ENCODE measurements at regions not wholly inside any gene's neighbourhood (a gene's known extent, or its start where the extent isn't known, plus 50 kb on each side); places are given as distances from the start of the nearest gene placed in this dataset.

- Mint-ChIP-seq H3K27me3 (ENCODE audit: low read depth, unreplicated experiment) (no peaks in the 10 kb centered on the region), H3K36me3 (ENCODE audit: low read depth, unreplicated experiment) (no peaks in the 10 kb centered on the region), H3K27ac (ENCODE audit: unreplicated experiment) (no peak overlapping the region), H3K4me1 (ENCODE audit: low read depth, unreplicated experiment) (peaks cover 8% of the 10 kb centered on the region), H3K4me3 (ENCODE audit: unreplicated experiment) (no peak overlapping the region), H3K9me3 (ENCODE audit: unreplicated experiment) (peaks cover 1% of the 10 kb centered on the region)
- Histone ChIP-seq H2AFZ (ENCODE audit: low read depth, low read length) (no peak overlapping the region), H4K20me1 (ENCODE audit: insufficient read depth, low read length) (no peaks in the 10 kb centered on the region), H3K9me3 (ENCODE audit: insufficient read depth, low read depth, low read length) (no peaks in the 10 kb centered on the region), H3K79me2 (ENCODE audit: insufficient read depth, low read length) (no peaks in the 10 kb centered on the region), H3K4me2 (ENCODE audit: low read length) (no peak overlapping the region), H3K36me3 (ENCODE audit: insufficient read depth, low read length) (no peaks in the 10 kb centered on the region), H3K4me1 (ENCODE audit: insufficient read depth, low read length) (no peaks in the 10 kb centered on the region), H3K4me3 (ENCODE audit: insufficient read depth, low read depth, low read length) (no peak overlapping the region), H3K27me3 (ENCODE audit: insufficient read depth, low read length) (no peaks in the 10 kb centered on the region), H3K9ac (ENCODE audit: low read length) (no peak overlapping the region), H3K27ac (ENCODE audit: low read depth, low read length) (no peak overlapping the region)
- no peak for DNase-seq (ENCODE audit: low read depth)
- TF ChIP-seq EZH2 (IDR thresholded peaks at IDR 0.05; ENCODE audit: insufficient read depth, low read length): no peak
- TF ChIP-seq, protein P1, sequence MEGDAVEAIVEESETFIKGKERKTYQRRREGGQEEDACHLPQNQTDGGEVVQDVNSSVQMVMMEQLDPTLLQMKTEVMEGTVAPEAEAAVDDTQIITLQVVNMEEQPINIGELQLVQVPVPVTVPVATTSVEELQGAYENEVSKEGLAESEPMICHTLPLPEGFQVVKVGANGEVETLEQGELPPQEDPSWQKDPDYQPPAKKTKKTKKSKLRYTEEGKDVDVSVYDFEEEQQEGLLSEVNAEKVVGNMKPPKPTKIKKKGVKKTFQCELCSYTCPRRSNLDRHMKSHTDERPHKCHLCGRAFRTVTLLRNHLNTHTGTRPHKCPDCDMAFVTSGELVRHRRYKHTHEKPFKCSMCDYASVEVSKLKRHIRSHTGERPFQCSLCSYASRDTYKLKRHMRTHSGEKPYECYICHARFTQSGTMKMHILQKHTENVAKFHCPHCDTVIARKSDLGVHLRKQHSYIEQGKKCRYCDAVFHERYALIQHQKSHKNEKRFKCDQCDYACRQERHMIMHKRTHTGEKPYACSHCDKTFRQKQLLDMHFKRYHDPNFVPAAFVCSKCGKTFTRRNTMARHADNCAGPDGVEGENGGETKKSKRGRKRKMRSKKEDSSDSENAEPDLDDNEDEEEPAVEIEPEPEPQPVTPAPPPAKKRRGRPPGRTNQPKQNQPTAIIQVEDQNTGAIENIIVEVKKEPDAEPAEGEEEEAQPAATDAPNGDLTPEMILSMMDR (IDR thresholded peaks at IDR 0.05; ENCODE audit: insufficient read depth, low read depth, low read length): no peak
- FAIRE-seq: no peak
Measured at GRCh38 chr2:123935405-123935804, 89.7 kb upstream of the CNTNAP5 start.

GRCh38 chr2:123953846-123954245 is 71.2 kb upstream of the CNTNAP5 start:
- H3K27ac ChIP-seq (ENCODE audit: low read depth, low read length): no peak overlapping the region
- H2AFZ ChIP-seq (ENCODE audit: low read depth, low read length): no peak overlapping the region
- no peak overlapping the region for H3K4me2 ChIP-seq (ENCODE audit: low read length)
- Mint-ChIP-seq H3K36me3 (ENCODE audit: low read depth, unreplicated experiment) (no peaks in the 10 kb centered on the region), H3K4me3 (ENCODE audit: unreplicated experiment) (no peak overlapping the region), H3K4me1 (ENCODE audit: low read depth, unreplicated experiment) (peaks cover 25% of the 10 kb centered on the region), H3K27ac (ENCODE audit: unreplicated experiment) (peak overlapping the region; percentile 56), H3K9me3 (ENCODE audit: unreplicated experiment) (no peaks in the 10 kb centered on the region), H3K27me3 (ENCODE audit: low read depth, unreplicated experiment) (no peaks in the 10 kb centered on the region)
- H3K27me3 ChIP-seq (ENCODE audit: insufficient read depth, low read length): no peaks in the 10 kb centered on the region
- H3K9me3 ChIP-seq (ENCODE audit: insufficient read depth, low read depth, low read length): peaks cover 8% of the 10 kb centered on the region
- no peaks in the 10 kb centered on the region for H4K20me1 ChIP-seq (ENCODE audit: insufficient read depth, low read length)
- TF ChIP-seq, protein P1 (IDR thresholded peaks at IDR 0.05; ENCODE audit: insufficient read depth, low read depth, low read length): no peak
- TF ChIP-seq EZH2 (IDR thresholded peaks at IDR 0.05; ENCODE audit: insufficient read depth, low read length): no peak
- no peaks in the 10 kb centered on the region for H3K79me2 ChIP-seq (ENCODE audit: insufficient read depth, low read length)
- DNase-seq (ENCODE audit: low read depth): peak; percentile 10
- no peak for FAIRE-seq
- H3K36me3 ChIP-seq (ENCODE audit: insufficient read depth, low read length): no peaks in the 10 kb centered on the region
- H3K9ac ChIP-seq (ENCODE audit: low read length): no peak overlapping the region
- H3K4me1 ChIP-seq (ENCODE audit: insufficient read depth, low read length): no peaks in the 10 kb centered on the region
- H3K4me3 ChIP-seq (ENCODE audit: insufficient read depth, low read depth, low read length): no peak overlapping the region

- Histone ChIP-seq H3K79me2 (ENCODE audit: insufficient read depth, low read length) (no peaks in the 10 kb centered on the region), H3K9me3 (ENCODE audit: insufficient read depth, low read depth, low read length) (peaks cover 8% of the 10 kb centered on the region), H3K4me2 (ENCODE audit: low read length) (no peak overlapping the region), H4K20me1 (ENCODE audit: insufficient read depth, low read length) (no peaks in the 10 kb centered on the region), H3K27ac (ENCODE audit: low read depth, low read length) (no peak overlapping the region), H3K27me3 (ENCODE audit: insufficient read depth, low read length) (no peaks in the 10 kb centered on the region), H2AFZ (ENCODE audit: low read depth, low read length) (no peak overlapping the region), H3K36me3 (ENCODE audit: insufficient read depth, low read length) (no peaks in the 10 kb centered on the region), H3K4me3 (ENCODE audit: insufficient read depth, low read depth, low read length) (no peak overlapping the region), H3K9ac (ENCODE audit: low read length) (no peak overlapping the region), H3K4me1 (ENCODE audit: insufficient read depth, low read length) (no peaks in the 10 kb centered on the region)
- no peak for DNase-seq (ENCODE audit: low read depth)
- Mint-ChIP-seq H3K27me3 (ENCODE audit: low read depth, unreplicated experiment) (no peaks in the 10 kb centered on the region), H3K36me3 (ENCODE audit: low read depth, unreplicated experiment) (no peaks in the 10 kb centered on the region), H3K27ac (ENCODE audit: unreplicated experiment) (peak overlapping the region; percentile 56), H3K4me3 (ENCODE audit: unreplicated experiment) (no peak overlapping the region), H3K4me1 (ENCODE audit: low read depth, unreplicated experiment) (peaks cover 33% of the 10 kb centered on the region), H3K9me3 (ENCODE audit: unreplicated experiment) (peaks cover 5% of the 10 kb centered on the region)
- no peak for TF ChIP-seq EZH2 (IDR thresholded peaks at IDR 0.05; ENCODE audit: insufficient read depth, low read length)
- TF ChIP-seq, protein P1 (IDR thresholded peaks at IDR 0.05; ENCODE audit: insufficient read depth, low read depth, low read length): no peak
- no peak for FAIRE-seq
Measured at GRCh38 chr2:123958011-123958410, 67.1 kb upstream of the CNTNAP5 start.
